H9 (cell line): ENCODE measurements at regions not wholly inside any gene's neighbourhood (a gene's known extent, or its start where the extent isn't known, plus 50 kb on each side); places are given as distances from the start of the nearest gene placed in this dataset.

Source experiments
- DNase-seq: peaks from one replicate; pipeline ENCODE4 v3.0.0-alpha.2; 2017
- H2AFZ ChIP-seq: one replicate; pipeline ENCODE4 v1.6.1; 2013; ENCODE audit warnings: mild to moderate bottlenecking, low read length, control low read depth, moderate library complexity
- H2AK5ac ChIP-seq: 2 replicates; pipeline ENCODE4 v1.6.1; 2013; ENCODE audit warnings: low read length, control low read depth, mixed read lengths; ENCODE audit not compliant: insufficient read length
- H2BK120ac ChIP-seq: one replicate; pipeline ENCODE4 v1.6.1; 2013; ENCODE audit warnings: low read depth, mild to moderate bottlenecking, low read length, control low read depth, inconsistent platforms; ENCODE audit not compliant: poor library complexity, severe bottlenecking
- H2BK12ac ChIP-seq: 2 replicates; pipeline ENCODE4 v1.6.1; 2013; ENCODE audit warnings: low read length, control low read depth, mixed read lengths, low read depth; ENCODE audit not compliant: insufficient read length
- H2BK15ac ChIP-seq: 2 replicates; pipeline ENCODE4 v1.6.1; 2013; ENCODE audit warnings: low read depth, low read length, control low read depth
- H2BK20ac ChIP-seq: one replicate; pipeline ENCODE4 v1.6.1; 2013; ENCODE audit warnings: low read depth, mild to moderate bottlenecking, low read length, control low read depth, inconsistent platforms; ENCODE audit not compliant: poor library complexity, severe bottlenecking
- H2BK5ac ChIP-seq: 2 replicates; pipeline ENCODE4 v1.6.1; 2013; ENCODE audit warnings: low read length, control low read depth, mixed read lengths; ENCODE audit not compliant: insufficient read length
- H3K14ac ChIP-seq: 2 replicates; pipeline ENCODE4 v1.6.1; 2013; ENCODE audit warnings: low read length, control low read depth; ENCODE audit not compliant: insufficient read depth
- H3K18ac ChIP-seq: 2 replicates; pipeline ENCODE4 v1.6.1; 2013; ENCODE audit warnings: low read depth, mild to moderate bottlenecking, mixed read lengths, low read length, control low read depth; ENCODE audit not compliant: insufficient read length
- H3K23ac ChIP-seq: 2 replicates; pipeline ENCODE4 v1.6.1; 2013; ENCODE audit warnings: low read length, control low read depth, mixed read lengths, low read depth; ENCODE audit not compliant: insufficient read length
- H3K23me2 ChIP-seq: 2 replicates; pipeline ENCODE4 v1.6.1; 2013; ENCODE audit warnings: low read depth, mild to moderate bottlenecking, mixed read lengths, low read length, control low read depth; ENCODE audit not compliant: insufficient read length, poor library complexity, severe bottlenecking
- H3K27ac ChIP-seq: 2 replicates; pipeline ENCODE4 v1.5.1; 2013; ENCODE audit warnings: low read length, control low read depth, mixed read lengths, low read depth; ENCODE audit not compliant: insufficient read length
- H3K27me3 ChIP-seq: 2 replicates; pipeline ENCODE4 v1.6.1; 2013; ENCODE audit warnings: low read length, control low read depth, inconsistent platforms; ENCODE audit not compliant: insufficient read depth
- H3K4ac ChIP-seq: 2 replicates; pipeline ENCODE4 v1.6.1; 2013; ENCODE audit warnings: low read depth, mild to moderate bottlenecking, control low read depth, inconsistent platforms, low read length, moderate library complexity
- H3K4me1 ChIP-seq: 2 replicates; pipeline ENCODE4 v1.6.1; 2013; ENCODE audit warnings: low read length, control low read depth, inconsistent platforms; ENCODE audit not compliant: insufficient read depth
- H3K4me2 ChIP-seq: 2 replicates; pipeline ENCODE4 v1.6.1; 2013; ENCODE audit warnings: low read length, control low read depth, mixed read lengths; ENCODE audit not compliant: insufficient read length, insufficient read depth
- H3K56ac ChIP-seq: 2 replicates; pipeline ENCODE4 v1.6.1; 2013; ENCODE audit warnings: low read depth, mild to moderate bottlenecking, mixed read lengths, low read length, control low read depth; ENCODE audit not compliant: insufficient read length
- H3K79me1 ChIP-seq: 2 replicates; pipeline ENCODE4 v1.6.1; 2013; ENCODE audit warnings: low read depth, mild to moderate bottlenecking, moderate library complexity, low read length, control low read depth, inconsistent platforms; ENCODE audit not compliant: insufficient read depth, poor library complexity, severe bottlenecking
- H3K79me2 ChIP-seq: 2 replicates; pipeline ENCODE4 v1.6.1; 2013; ENCODE audit warnings: low read length, control low read depth, inconsistent platforms; ENCODE audit not compliant: insufficient read depth
- H3K9ac ChIP-seq: 2 replicates; pipeline ENCODE4 v1.6.1; 2013; ENCODE audit warnings: low read length, control low read depth, mixed read lengths; ENCODE audit not compliant: insufficient read length; ENCODE audit errors: extremely low read depth
- H3K9me3 ChIP-seq: one replicate; pipeline ENCODE4 v1.6.1; 2013; ENCODE audit warnings: low read depth, low read length, inconsistent platforms; ENCODE audit not compliant: control insufficient read depth
- H3T11ph ChIP-seq: one replicate; pipeline ENCODE4 v1.6.1; 2013; ENCODE audit warnings: mild to moderate bottlenecking, low read length, control low read depth, inconsistent platforms
- H4K20me1 ChIP-seq: one replicate; pipeline ENCODE4 v1.6.1; 2013; ENCODE audit not compliant: control insufficient read depth, insufficient read length, insufficient read depth
- H4K5ac ChIP-seq: 2 replicates; pipeline ENCODE4 v1.6.1; 2013; ENCODE audit warnings: low read depth, mild to moderate bottlenecking, mixed read lengths, low read length, control low read depth; ENCODE audit not compliant: insufficient read length
- H4K8ac ChIP-seq: replicated peaks from 2 replicates; pipeline ENCODE4 v1.6.1; 2013; ENCODE audit warnings: low read length, control low read depth, mixed read lengths, low read depth; ENCODE audit not compliant: insufficient read length
- H4K91ac ChIP-seq: 2 replicates; pipeline ENCODE4 v1.6.1; 2013; ENCODE audit warnings: low read depth, mild to moderate bottlenecking, moderate library complexity, mixed read lengths, low read length, control low read depth; ENCODE audit not compliant: insufficient read length
- H3K27ac Mint-ChIP-seq, 3 experiments: 2 replicates in 2 of 3; 3 replicates in 1 of 3; pipeline ENCODE4 v1.8.0; 2020 to 2021; ENCODE audit warnings: mixed read lengths in 3 of 3, mild to moderate bottlenecking in 1 of 3, moderate library complexity in 1 of 3
- H3K27me3 Mint-ChIP-seq: 2 replicates; pipeline ENCODE4 v1.8.0; 2021; ENCODE audit warnings: low read depth, mild to moderate bottlenecking, moderate library complexity, mixed read lengths
- H3K36me3 Mint-ChIP-seq, 3 experiments: 2 replicates in 2 of 3; 3 replicates in 1 of 3; pipeline ENCODE4 v1.8.0; 2020 to 2021; ENCODE audit warnings: low read depth in 3 of 3, mixed read lengths in 3 of 3; ENCODE audit not compliant: insufficient read depth in 1 of 3
- H3K4me1 Mint-ChIP-seq, 2 experiments: 2 replicates each; pipeline ENCODE4 v1.8.0; 2020; ENCODE audit warnings: mixed read lengths in 2 of 2
- H3K4me3 Mint-ChIP-seq, 2 experiments: 2 replicates in 1 of 2; 3 replicates in 1 of 2; pipeline ENCODE4 v1.8.0; 2020 to 2021; ENCODE audit warnings: mild to moderate bottlenecking in 2 of 2, mixed read lengths in 2 of 2, moderate library complexity in 1 of 2
- H3K9me3 Mint-ChIP-seq, 2 experiments: 2 replicates in 1 of 2; 3 replicates in 1 of 2; pipeline ENCODE4 v1.8.0; 2020; ENCODE audit warnings: mild to moderate bottlenecking in 2 of 2, mixed read lengths in 2 of 2, moderate library complexity in 1 of 2
- WGBS: extraction: QIAGEN DNeasy Blood & Tissue Kit; methylation state at CpG from one replicate; pipeline ENCODE4 v1.1.7; 2013; ENCODE audit warnings: missing lambda C conversion rate, low lambda C conversion rate, mixed read lengths; ENCODE audit not compliant: insufficient read length; ENCODE audit errors: extremely low coverage; 5-methylcytosine and 5-hydroxymethylcytosine counted together
- TF ChIP-seq, protein P1 (sequence below): fragments of 200-600 bp; sonication (generic); conservative IDR thresholded peaks from 3 replicates; pipeline ENCODE4 v1.8.0; 2021; ENCODE audit warnings: antibody characterized with exemption, mild to moderate bottlenecking

DNA sequence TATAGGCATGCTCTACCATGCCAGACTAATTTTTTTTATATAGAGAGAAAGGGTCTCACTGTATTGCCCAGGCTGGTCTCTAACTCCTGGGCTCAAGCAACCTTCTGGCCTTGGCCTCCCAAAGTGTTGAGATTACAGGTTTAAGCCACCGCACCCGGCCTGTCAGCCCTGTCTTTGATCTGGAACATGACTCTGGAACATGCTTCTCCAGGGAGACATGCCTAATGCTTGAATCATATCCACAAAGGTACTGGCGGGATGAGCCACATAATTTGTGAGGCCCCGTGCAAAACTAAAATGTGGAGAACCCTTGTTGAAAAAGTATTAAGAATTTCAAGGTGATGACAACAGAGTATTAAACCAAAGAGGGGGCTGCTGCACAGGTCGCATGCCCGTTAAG is 282.8 kb downstream of the ARHGAP12 start:
- H3K23ac ChIP-seq: no peak overlapping the region
- H2BK120ac ChIP-seq: no peak overlapping the region
- Mint-ChIP-seq H3K27me3 (peaks cover 4% of the 10 kb centered on the region; the same call in 1 of the 2 replicates), H3K4me1 (peaks cover 5 to 6% of the 10 kb centered on the region in 2 experiments), H3K36me3 (no peaks in the 10 kb centered on the region; a peak in 1 of 7 replicates), H3K4me3 (no peak overlapping the region), H3K27ac (no peak overlapping the region), H3K9me3 (peaks cover 0 to 2% of the 10 kb centered on the region in 2 experiments; a peak in 2 of 5 replicates)
- no peak for DNase-seq
- H4K8ac ChIP-seq: no peak overlapping the region
- no peak overlapping the region for H4K5ac ChIP-seq
- TF ChIP-seq, protein P1, sequence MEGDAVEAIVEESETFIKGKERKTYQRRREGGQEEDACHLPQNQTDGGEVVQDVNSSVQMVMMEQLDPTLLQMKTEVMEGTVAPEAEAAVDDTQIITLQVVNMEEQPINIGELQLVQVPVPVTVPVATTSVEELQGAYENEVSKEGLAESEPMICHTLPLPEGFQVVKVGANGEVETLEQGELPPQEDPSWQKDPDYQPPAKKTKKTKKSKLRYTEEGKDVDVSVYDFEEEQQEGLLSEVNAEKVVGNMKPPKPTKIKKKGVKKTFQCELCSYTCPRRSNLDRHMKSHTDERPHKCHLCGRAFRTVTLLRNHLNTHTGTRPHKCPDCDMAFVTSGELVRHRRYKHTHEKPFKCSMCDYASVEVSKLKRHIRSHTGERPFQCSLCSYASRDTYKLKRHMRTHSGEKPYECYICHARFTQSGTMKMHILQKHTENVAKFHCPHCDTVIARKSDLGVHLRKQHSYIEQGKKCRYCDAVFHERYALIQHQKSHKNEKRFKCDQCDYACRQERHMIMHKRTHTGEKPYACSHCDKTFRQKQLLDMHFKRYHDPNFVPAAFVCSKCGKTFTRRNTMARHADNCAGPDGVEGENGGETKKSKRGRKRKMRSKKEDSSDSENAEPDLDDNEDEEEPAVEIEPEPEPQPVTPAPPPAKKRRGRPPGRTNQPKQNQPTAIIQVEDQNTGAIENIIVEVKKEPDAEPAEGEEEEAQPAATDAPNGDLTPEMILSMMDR: no peak
- no peak overlapping the region for H3K56ac ChIP-seq
- H3T11ph ChIP-seq: no peak overlapping the region
- no peak overlapping the region for H3K27ac ChIP-seq
- no peak overlapping the region for H3K4me2 ChIP-seq
- no CpG with 5 or more reads among the region's 6 CpGs for WGBS
- H2BK12ac ChIP-seq: no peak overlapping the region
- H3K27me3 ChIP-seq: no peaks in the 10 kb centered on the region
- H2BK20ac ChIP-seq: no peak overlapping the region
- H4K20me1 ChIP-seq: no peaks in the 10 kb centered on the region
- H3K9ac ChIP-seq: no peak overlapping the region
- no peak overlapping the region for H3K18ac ChIP-seq
- H2AK5ac ChIP-seq: no peak overlapping the region
- no peaks in the 10 kb centered on the region for H3K9me3 ChIP-seq
- no peak overlapping the region for H3K14ac ChIP-seq
- H4K91ac ChIP-seq: no peak overlapping the region
- no peak overlapping the region for H2BK5ac ChIP-seq
- no peak overlapping the region for H2AFZ ChIP-seq
- no peaks in the 10 kb centered on the region for H3K4me1 ChIP-seq
- no peaks in the 10 kb centered on the region for H3K79me2 ChIP-seq
- no peaks in the 10 kb centered on the region for H3K23me2 ChIP-seq
- H3K4ac ChIP-seq: no peak overlapping the region
- H3K79me1 ChIP-seq: no peaks in the 10 kb centered on the region
- no peak overlapping the region for H2BK15ac ChIP-seq
